Fibroblast of skin of abdomen (primary cell): ENCODE measurements at regions not wholly inside any gene's neighbourhood (a gene's known extent, or its start where the extent isn't known, plus 50 kb on each side); places are given as distances from the start of the nearest gene placed in this dataset.

ENCODE experiments used
- DNase-seq: peaks from one replicate; pipeline ENCODE4 v3.0.0-alpha.2; 2013

GRCh38 chr3:80157546-80157945, 389.7 kb upstream of the ROBO1 start:
- DNase-seq, result peak; percentile 1

GRCh38 chr3:80152692-80153091, 384.9 kb upstream of the ROBO1 start:
- no peak for DNase-seq

GRCh38 chr3:80142714-80143113, 374.9 kb upstream of the ROBO1 start:
- no peak for DNase-seq

GRCh38 chr3:80141557-80141956, 373.8 kb upstream of the ROBO1 start:
- DNase-seq, result no peak

- no peak for DNase-seq
These were observed 348.5 kb upstream of the ROBO1 start for GRCh38 chr3:80116281-80116680.

- no peak for DNase-seq
These were observed 346.9 kb upstream of the ROBO1 start for GRCh38 chr3:80114694-80115093.

- DNase-seq, result no peak
These were observed 345.5 kb upstream of the ROBO1 start for GRCh38 chr3:80113331-80113730.

- no peak for DNase-seq
These were observed 331.8 kb upstream of the ROBO1 start for GRCh38 chr3:80099559-80100066.

- peak; percentile 46 for DNase-seq
These were observed 329.9 kb upstream of the ROBO1 start for GRCh38 chr3:80097674-80098073.

GRCh38 chr3:80096909-80097308, 329.1 kb upstream of the ROBO1 start:
- DNase-seq, result no peak

- DNase-seq, result peak; percentile 32
These were observed 326.8 kb upstream of the ROBO1 start for GRCh38 chr3:80094589-80094988.

GRCh38 chr3:80087767-80088166, 320.0 kb upstream of the ROBO1 start:
- DNase-seq, result peak; percentile 68

GRCh38 chr3:80086426-80086825, 318.6 kb upstream of the ROBO1 start:
- no peak for DNase-seq

- peak; percentile 24 for DNase-seq
These were observed 312.1 kb upstream of the ROBO1 start for GRCh38 chr3:80079886-80080285.

- no peak for DNase-seq
These were observed 300.7 kb upstream of the ROBO1 start for GRCh38 chr3:80068459-80068858.

GRCh38 chr3:80063535-80063934, 295.7 kb upstream of the ROBO1 start:
- DNase-seq, result no peak

GRCh38 chr3:80060664-80061063, 292.9 kb upstream of the ROBO1 start:
- DNase-seq, result peak; percentile 8

GRCh38 chr3:80055306-80055705, 287.5 kb upstream of the ROBO1 start:
- no peak for DNase-seq

GRCh38 chr3:80052271-80052670, 284.5 kb upstream of the ROBO1 start:
- DNase-seq, result no peak

GRCh38 chr3:80051602-80051962, 283.8 kb upstream of the ROBO1 start:
- DNase-seq, result no peak

- DNase-seq, result no peak
These were observed 283.2 kb upstream of the ROBO1 start for GRCh38 chr3:80050826-80051601.

GRCh38 chr3:80043226-80043625, 275.4 kb upstream of the ROBO1 start:
- no peak for DNase-seq

GRCh38 chr3:80040067-80040466, 272.3 kb upstream of the ROBO1 start:
- no peak for DNase-seq

- DNase-seq, result no peak
These were observed 268.4 kb upstream of the ROBO1 start for GRCh38 chr3:80036176-80036575.

- no peak for DNase-seq
These were observed 267.2 kb upstream of the ROBO1 start for GRCh38 chr3:80035021-80035420.
